GM12878 (cell line): ENCODE measurements at regions not wholly inside any gene's neighbourhood (a gene's known extent, or its start where the extent isn't known, plus 50 kb on each side); places are given as distances from the start of the nearest gene placed in this dataset.

Source experiments
- ATF3 ChIP-seq: IDR thresholded peaks from 2 replicates; pipeline ENCODE4 v1.6.1; 2011; ENCODE audit warnings: low read depth, mild to moderate bottlenecking, low read length, moderate library complexity, borderline replicate concordance; ENCODE audit errors: extremely low read depth
- BACH1 ChIP-seq: fragments of 450-650 bp; IDR thresholded peaks from 2 replicates; pipeline ENCODE4 v1.6.1; 2017; ENCODE audit warnings: mild to moderate bottlenecking, borderline replicate concordance
- BCL3 ChIP-seq: IDR thresholded peaks from 2 replicates; pipeline ENCODE4 v1.6.1; 2011; ENCODE audit warnings: borderline replicate concordance, low read depth, mild to moderate bottlenecking, moderate library complexity, low read length; ENCODE audit not compliant: insufficient read depth, poor library complexity, severe bottlenecking
- HDGF ChIP-seq: fragments of 450-650 bp; IDR thresholded peaks from 2 replicates; pipeline ENCODE4 v1.6.1; 2016; ENCODE audit warnings: antibody characterized with exemption
- RAD21 ChIP-seq: IDR thresholded peaks from 2 replicates; pipeline ENCODE4 v1.6.1; 2011; ENCODE audit warnings: mild to moderate bottlenecking, low read depth, low read length, moderate library complexity; ENCODE audit not compliant: insufficient read depth
- RBBP5 ChIP-seq: fragments of 200-600 bp; sonication (generic); conservative IDR thresholded peaks from 2 replicates; pipeline ENCODE4 v1.6.1; 2016
- SMAD5 ChIP-seq: IDR thresholded peaks from 2 replicates; pipeline ENCODE4 v1.6.1; 2016; ENCODE audit warnings: antibody characterized with exemption, low read depth
- USF1 ChIP-seq: IDR thresholded peaks from 2 replicates; pipeline ENCODE4 v1.6.1; 2011; ENCODE audit warnings: borderline replicate concordance, low read depth, mild to moderate bottlenecking, moderate library complexity, mixed read lengths, low read length; ENCODE audit not compliant: insufficient read depth; ENCODE audit errors: extremely low read length
- ZNF687 ChIP-seq: fragments of 450-650 bp; IDR thresholded peaks from 2 replicates; pipeline ENCODE4 v1.6.1; 2017; ENCODE audit warnings: mild to moderate bottlenecking, moderate library complexity

- TF ChIP-seq RAD21: no peak
- no peak for TF ChIP-seq USF1
- TF ChIP-seq RBBP5: no peak
- TF ChIP-seq BCL3: no peak
- TF ChIP-seq HDGF: no peak
- no peak for TF ChIP-seq BACH1
- no peak for TF ChIP-seq SMAD5
- no peak for TF ChIP-seq ZNF687
- no peak for TF ChIP-seq ATF3
Measured at GRCh38 chr2:12338946-12339697, 377.6 kb upstream of the TRIB2 start (continued).
